ENCODE measurements at regions not wholly inside any gene's neighbourhood (a gene's known extent, or its start where the extent isn't known, plus 50 kb on each side); places are given as distances from the start of the nearest gene placed in this dataset.

GRCh38 chr15:93321881-93322282 is 232.9 kb upstream of the RGMA start:
- Histone ChIP-seq H3K36me3 (ENCODE audit: control insufficient read depth, insufficient read depth, low read length) (no peaks in the 10 kb centered on the region), H3K4me3 (ENCODE audit: low read depth, low read length) (no peak overlapping the region), H3K27me3 (ENCODE audit: control insufficient read depth, insufficient read depth, low read length) (no peaks in the 10 kb centered on the region)
- DNase-seq (ENCODE audit: low read depth), result no peak
- no peak for TF ChIP-seq CTCF (IDR thresholded peaks at IDR 0.05; ENCODE audit: insufficient read depth, low read depth, low read length)
- CTCF ChIA-PET, result no interaction called here
- POLR2A ChIA-PET, result no interaction called here

- Histone ChIP-seq H3K27me3 (ENCODE audit: control insufficient read depth, insufficient read depth, low read length) (no peaks in the 10 kb centered on the region), H3K36me3 (ENCODE audit: control insufficient read depth, insufficient read depth, low read length) (no peaks in the 10 kb centered on the region), H3K4me3 (ENCODE audit: low read depth, low read length) (no peak overlapping the region)
- no peak for DNase-seq (ENCODE audit: low read depth)
- TF ChIP-seq CTCF (IDR thresholded peaks at IDR 0.05; ENCODE audit: insufficient read depth, low read depth, low read length), result no peak
- CTCF ChIA-PET, result no interaction called here
- POLR2A ChIA-PET, result no interaction called here
Measured at GRCh38 chr15:93319121-93319814, 230.3 kb upstream of the RGMA start.

GRCh38 chr15:93317772-93318171 is 228.8 kb upstream of the RGMA start:
- TF ChIP-seq CTCF (IDR thresholded peaks at IDR 0.05; ENCODE audit: insufficient read depth, low read depth, low read length), result no peak
- POLR2A ChIA-PET, result no interaction called here
- no peak for DNase-seq (ENCODE audit: low read depth)
- CTCF ChIA-PET, result no interaction called here
- Histone ChIP-seq H3K27me3 (ENCODE audit: control insufficient read depth, insufficient read depth, low read length) (no peaks in the 10 kb centered on the region), H3K36me3 (ENCODE audit: control insufficient read depth, insufficient read depth, low read length) (no peaks in the 10 kb centered on the region), H3K4me3 (ENCODE audit: low read depth, low read length) (no peak overlapping the region)

- no peak for DNase-seq (ENCODE audit: low read depth)
- no peaks in the 10 kb centered on the region for H3K27me3 ChIP-seq (ENCODE audit: control insufficient read depth, insufficient read depth, low read length)
- POLR2A ChIA-PET, result no interaction called here
- TF ChIP-seq CTCF (IDR thresholded peaks at IDR 0.05; ENCODE audit: insufficient read depth, low read depth, low read length), result no peak
- no peaks in the 10 kb centered on the region for H3K36me3 ChIP-seq (ENCODE audit: control insufficient read depth, insufficient read depth, low read length)
- CTCF ChIA-PET, result interaction anchor here (0.8 kb wide), 1 partner anchor 21 kb away, joined by 3 read pairs; no protein-coding TSS in a partner anchor
- H3K4me3 ChIP-seq (ENCODE audit: low read depth, low read length), result no peak overlapping the region
Measured at GRCh38 chr15:93314245-93314644, 225.2 kb upstream of the RGMA start.

- Histone ChIP-seq H3K27me3 (ENCODE audit: control insufficient read depth, insufficient read depth, low read length) (no peaks in the 10 kb centered on the region), H3K36me3 (ENCODE audit: control insufficient read depth, insufficient read depth, low read length) (no peaks in the 10 kb centered on the region), H3K4me3 (ENCODE audit: low read depth, low read length) (no peak overlapping the region)
- DNase-seq (ENCODE audit: low read depth), result no peak
- no peak for TF ChIP-seq CTCF (IDR thresholded peaks at IDR 0.05; ENCODE audit: insufficient read depth, low read depth, low read length)
- POLR2A ChIA-PET, result no interaction called here
- CTCF ChIA-PET, result no interaction called here
Measured at GRCh38 chr15:93312891-93313486, 224.0 kb upstream of the RGMA start.

Data from BJ (cell line).